Inflammatory macrophage (primary cell): ENCODE measurements at regions not wholly inside any gene's neighbourhood (a gene's known extent, or its start where the extent isn't known, plus 50 kb on each side); places are given as distances from the start of the nearest gene placed in this dataset.
"Not testable (repeated sequence)": the region's sequence is repeated elsewhere in the genome, so short reads cannot be mapped to it uniquely, and the experiment has no call there.

Experiments used
- DNase-seq, 2 donors: peaks; one replicate each; pipeline ENCODE4 v3.0.0-alpha.2; 2020 to 2022

DNA sequence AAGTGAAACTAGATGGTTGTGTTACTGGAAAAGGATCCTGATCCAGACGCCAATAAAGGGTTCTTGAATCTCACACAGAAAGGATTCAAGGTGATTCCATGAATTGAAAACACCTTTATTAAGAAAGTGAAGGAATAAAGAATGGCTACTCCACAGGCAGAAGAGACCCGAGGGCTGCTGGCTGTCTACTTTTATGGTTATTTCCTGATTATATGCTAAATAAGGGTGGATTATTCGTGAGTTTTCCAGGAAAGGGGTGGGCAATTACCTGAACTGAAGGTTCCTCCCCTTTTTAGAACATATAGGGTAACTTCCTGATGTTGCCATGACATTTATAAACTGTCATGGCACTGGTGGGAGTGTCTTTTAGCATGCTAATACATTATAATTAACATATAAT is 50.9 kb upstream of the WARS2 start:
- DNase-seq = no peak

DNA sequence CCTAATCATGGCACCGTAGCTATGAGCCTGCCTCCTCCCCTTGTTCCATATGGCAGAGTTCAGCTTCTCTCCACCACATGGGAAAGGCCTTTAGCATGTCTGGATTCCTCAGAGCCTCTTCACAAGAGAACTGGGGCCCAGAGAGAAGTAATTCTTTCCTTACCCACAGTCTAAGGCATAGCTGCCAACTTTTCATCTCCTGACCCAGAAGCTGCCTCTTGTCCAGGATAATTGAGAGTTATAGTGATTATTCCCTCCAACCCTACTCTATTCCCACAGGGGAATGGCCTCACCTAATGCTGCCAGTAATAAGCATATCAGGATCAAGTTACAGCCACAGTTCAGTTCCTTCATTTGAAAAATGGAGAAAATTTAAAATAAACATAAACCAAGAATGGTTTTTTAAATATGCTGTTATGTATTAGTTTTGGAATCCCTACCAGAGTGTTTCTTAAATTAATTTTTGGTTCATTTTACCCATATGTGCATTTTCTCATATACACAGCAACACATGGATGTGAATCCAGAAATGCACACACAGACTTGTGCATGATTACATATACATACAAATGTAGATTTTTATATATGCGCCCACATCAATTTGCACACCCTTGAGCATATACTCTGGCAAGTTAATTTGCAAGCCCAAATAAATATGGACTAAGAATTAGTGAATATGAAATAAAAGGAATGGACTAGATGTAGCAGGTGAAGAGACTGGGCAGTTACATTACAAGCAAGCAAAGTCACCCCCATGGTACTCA is 63.9 kb upstream of the WARS2 start:
- no peak for DNase-seq

DNA sequence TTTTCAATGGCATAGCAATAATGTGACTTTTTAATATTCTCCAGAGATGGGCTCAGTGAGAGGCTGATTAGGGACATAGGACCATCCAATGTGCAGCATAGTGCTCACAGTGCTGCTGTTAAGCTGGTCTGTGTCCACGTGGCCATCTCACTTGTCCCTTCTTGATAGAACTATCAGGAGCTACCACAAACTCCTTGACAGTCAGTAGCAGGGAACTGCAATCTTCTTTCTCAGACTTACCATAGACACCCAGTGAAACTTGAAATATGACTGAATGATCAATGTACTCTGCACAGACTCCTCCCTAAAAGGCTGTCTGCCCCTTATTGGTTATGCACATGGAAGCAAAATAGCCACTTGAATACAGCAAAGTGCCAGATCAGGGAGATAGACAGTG is 64.5 kb upstream of the WARS2 start:
- no peak for DNase-seq

DNA sequence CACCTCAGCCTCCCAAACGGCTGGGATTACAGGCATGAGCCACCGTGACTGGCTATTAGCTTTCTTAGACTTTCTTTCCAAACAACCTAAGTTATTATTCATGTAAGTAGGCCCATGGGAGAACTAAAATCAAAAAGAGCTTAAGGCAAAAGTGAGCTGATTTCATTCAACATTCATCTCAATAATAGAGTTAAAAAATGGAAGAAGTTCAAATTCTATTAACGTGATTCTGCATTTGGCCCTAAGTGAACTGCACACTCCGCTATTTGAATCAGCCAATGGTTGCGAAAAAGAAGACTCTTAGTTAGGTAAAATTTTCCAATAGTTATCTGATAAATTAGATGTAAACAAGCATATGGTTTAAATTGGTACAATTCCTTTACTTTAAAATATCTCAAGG is 68.6 kb upstream of the WARS2 start:
- no peak for DNase-seq

DNA sequence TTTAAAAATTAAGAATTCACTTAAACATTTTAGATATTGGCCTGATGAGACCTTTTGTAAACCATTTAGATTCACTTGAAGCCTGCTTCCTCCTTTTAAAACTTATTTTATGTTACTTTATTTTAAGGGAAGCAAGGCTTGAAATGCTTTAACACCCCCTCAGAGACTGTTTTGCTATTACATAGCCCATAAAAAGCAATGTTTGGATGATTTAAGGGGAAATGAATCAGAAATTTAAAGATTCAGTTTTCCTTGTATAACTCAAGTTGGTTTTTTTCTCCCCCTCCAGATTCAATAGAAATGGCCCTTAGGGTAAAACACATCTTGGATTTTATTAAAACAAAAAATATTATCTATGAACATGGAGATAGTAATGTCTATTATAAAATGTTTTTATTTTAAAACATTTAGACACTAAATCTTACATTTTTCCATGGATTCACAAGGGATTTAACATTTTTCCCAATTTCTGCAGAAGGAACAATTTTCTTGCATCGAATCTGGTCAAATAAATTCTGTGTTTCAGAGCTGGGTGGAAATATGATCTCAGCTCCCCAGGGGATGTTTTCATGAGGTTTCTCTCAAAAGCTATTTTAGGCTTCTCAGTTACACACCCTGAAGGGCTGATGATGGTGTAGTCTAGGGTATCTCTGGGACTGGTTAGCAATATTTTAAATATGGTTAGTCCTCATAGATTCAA is 69.3 kb upstream of the WARS2 start:
- no peak for DNase-seq

DNA sequence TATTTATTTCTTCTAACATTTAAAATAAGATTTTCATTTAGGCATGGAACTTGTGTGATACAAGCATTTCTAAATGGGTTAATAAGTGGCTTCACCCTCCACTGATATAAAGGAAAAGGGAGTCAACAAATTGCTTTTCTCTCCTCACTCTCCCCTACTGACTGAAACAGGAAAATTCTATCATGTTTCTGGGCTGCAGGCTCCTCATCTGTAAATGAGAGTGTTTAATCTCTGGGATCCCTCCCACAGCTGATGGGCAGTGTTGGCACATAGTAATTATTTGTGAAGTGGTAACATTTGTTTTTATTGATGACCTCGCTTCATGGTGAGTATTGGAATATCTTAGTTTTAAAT is 69.8 kb upstream of the WARS2 start:
- no peak for DNase-seq

DNA sequence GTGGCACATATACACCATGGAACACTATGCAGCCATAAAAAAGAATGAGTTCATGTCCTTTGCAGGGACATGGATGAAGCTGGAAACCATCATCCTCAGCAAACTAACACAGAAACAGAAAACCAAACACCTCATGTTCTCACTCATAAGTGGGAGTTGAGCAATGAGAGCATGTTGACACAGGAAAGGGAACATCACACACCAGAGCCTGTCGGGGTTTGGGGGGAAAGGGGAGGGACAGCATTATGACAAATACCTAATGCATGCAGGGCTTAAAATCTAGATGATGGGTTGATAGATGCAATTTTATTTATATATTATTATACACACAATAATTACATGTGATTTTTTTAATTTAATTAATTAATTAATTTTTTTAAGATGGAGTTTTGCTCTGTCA is 72.8 kb upstream of the WARS2 start:
- DNase-seq = not testable (repeated sequence)

DNA sequence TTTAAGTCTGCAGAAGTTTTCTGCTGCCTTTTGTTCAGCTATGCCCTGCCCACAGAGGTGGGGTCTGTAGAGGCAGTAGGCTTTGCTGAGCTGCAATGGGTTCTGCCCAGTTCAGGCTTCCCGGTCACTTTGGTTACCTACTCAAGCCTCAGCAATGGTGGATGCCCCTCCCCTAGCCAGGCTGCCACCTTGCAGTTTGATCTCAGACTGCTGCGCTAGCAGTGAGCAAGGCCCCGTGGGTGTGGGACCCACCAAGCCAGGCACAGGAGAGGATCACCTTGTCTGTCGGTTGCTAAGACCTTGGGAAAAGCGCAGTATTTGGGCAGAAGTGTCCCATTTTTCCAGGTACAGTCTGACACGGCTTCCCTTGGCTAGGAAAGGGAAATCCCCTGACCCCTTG is 74.5 kb upstream of the WARS2 start:
- not testable (repeated sequence) for DNase-seq

DNA sequence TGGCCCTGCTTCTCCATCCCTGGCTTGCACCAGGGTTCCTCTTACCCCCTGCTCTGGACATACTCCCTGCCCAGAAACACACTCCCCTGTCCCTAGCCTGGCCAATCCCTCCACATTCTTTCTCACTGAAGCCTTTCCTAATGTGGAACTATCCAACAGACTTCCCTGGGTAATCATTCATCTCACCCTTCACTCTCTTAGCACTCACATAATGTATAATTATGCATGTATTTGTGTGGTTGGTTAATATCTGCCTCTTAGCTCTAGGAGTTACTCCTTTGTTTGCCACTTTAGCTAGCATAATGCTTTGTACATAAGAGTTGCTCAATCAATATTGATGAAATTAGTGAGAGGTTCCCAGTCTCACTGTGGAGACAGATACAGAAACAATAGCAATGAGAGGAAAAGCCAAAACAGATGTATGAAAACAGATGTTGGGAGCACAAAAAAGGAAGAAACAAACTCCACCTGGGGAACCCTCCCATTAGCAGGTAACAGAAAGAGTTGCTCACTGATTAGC is 76.9 kb upstream of the WARS2 start:
- no peak for DNase-seq

DNA sequence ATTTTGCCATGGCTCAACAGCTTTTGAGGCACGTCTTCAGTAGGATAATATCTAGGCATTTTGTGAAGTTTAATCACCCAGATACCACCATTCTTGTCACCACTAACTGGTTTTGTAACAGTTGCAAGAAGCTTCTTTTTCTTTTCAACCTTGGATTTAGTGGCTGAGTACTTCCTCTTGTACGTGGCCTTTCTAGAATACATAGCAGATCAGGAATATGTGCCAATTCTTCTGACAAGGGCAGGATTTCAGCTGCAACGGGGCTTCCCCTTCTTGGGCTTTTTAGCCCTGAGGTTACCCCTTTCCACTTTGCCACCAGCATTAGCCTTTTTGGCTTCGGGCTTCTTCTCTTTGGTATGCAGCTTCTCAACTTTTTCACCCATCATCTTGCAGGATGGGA is 79.3 kb upstream of the WARS2 start:
- DNase-seq = peak; percentile 2 to 5

DNA sequence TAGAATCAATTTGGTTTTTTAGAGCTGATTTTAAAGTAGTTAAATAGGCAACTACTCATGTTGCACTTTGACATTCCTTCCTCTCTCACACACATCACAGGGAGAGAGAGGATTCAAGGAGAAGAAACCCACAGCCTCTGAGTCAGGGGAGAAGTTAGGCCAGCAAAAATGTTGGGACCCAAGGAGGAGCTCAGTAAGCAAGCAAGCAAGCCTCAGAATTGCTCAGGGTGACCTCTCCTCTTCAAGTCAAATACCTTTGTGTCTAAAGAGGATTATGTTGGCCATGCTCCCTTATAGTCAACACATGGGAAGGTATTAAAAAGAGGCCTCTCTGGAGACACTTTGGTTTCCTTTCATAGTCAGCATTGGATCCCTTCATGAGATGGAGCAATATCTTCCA is 80.5 kb upstream of the WARS2 start:
- DNase-seq = no peak

DNA sequence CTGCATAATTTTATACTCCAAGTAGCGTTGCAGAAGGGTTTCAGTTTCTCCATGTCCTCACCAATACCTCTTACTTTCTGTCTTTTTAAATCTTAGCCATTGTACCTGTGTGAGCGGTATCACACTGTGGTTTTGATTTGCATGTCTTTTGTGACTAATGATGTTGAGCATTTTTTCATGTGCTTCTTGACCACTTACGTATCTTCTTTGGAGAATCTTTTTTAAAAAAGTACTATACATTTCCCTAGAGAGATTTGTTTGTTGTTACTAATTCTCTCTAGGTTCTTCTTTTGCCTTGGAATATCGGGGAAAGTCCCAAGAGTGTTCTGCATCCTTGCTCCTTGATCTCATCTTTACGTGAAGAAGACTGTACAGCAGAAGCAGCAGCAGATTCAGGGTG is 81.8 kb upstream of the WARS2 start:
- DNase-seq = no peak

DNA sequence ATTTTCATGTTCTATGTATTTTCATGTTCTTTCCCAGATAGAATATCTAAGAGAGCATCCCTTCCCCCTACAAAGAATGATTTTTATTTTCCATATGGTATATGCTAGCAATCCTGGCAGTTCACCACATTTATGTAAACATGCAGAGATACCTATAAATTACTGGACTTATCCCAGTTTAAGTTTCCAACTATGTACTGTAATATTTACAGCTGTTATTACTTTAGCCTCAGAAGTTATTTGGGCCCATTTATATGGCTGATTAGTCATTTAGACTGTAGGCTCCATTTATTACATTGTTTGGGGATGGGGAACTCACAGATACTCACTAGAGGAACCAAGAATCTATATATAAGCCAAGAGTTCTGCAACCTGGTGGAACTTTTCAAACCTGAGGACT is 84.8 kb upstream of the WARS2 start:
- DNase-seq = no peak

DNA sequence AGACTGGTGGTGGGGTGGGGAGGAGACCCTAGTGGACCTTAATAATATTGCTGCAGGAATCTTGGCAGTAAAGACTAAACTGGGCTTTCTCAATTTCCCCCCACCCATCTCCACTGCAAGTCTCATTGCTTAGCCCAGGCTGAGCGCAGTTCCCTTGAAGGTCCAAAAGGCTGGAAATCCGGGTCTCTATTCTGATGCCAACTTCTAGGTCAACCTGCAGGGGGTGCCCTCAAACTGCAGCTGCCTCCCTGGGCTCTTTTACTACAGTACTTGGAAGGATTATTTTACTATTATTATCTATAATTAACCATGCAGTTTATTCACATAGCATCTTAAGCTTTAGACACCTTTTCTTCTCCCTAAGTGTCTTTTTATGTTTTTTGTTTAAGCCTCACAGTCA is 85.4 kb upstream of the WARS2 start:
- DNase-seq = no peak

DNA sequence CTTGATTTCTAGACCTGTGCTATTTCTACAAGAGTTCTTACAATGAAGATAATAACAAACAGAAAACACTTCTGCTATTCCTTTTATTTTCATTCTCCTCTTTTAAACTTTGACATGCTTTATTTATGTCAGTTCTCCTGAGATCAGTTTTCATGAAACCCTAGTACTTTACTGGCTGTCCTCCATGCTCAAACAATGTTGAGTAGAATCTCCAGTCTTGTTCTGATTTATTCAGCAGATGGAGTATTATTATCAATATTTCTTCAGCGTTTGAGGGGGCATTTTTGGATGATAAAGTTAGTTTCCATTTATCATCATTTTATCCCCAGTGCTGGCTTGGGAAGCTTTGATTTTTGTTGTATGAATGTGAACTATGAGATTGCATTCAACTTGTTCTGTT is 85.9 kb upstream of the WARS2 start:
- no peak for DNase-seq

DNA sequence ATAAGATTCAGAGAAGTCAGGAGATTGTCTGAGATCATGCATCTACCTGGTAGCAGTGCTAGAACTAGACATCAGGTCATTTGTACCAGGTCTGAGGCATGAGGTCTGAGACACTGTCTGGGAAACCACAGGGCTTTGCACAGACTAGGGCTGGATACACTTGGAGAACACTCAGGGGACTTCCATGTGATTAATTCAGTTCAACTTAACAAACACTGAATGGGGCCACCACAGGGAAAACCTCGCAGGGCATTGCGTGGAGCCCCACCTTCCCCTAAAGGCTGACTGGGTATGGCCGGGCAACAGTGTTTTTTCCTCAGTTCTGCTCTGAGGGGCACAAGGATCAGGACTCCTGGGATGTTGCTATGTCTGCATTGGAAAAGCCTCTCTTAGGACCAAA is 86.5 kb upstream of the WARS2 start:
- no peak for DNase-seq

DNA sequence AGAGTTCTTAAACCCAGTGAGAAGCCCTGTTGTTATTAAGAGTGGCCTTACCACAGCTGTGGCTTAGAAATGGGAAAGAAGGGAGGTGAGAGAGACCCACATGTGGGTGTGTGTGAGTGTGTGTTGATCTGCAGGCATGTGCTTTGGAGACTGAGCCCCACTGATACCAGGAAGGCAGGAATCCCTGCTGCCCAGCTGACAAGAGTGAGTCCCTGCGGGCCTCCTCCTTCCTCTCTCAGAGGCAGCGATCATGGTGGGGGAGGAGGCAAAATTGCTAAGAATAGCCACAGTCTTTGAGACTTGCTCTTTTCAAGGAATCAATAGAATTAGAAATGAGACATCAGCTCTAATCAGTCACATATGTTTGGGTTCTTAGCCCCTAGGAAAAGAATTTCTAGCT is 87.0 kb upstream of the WARS2 start:
- DNase-seq = no peak

DNA sequence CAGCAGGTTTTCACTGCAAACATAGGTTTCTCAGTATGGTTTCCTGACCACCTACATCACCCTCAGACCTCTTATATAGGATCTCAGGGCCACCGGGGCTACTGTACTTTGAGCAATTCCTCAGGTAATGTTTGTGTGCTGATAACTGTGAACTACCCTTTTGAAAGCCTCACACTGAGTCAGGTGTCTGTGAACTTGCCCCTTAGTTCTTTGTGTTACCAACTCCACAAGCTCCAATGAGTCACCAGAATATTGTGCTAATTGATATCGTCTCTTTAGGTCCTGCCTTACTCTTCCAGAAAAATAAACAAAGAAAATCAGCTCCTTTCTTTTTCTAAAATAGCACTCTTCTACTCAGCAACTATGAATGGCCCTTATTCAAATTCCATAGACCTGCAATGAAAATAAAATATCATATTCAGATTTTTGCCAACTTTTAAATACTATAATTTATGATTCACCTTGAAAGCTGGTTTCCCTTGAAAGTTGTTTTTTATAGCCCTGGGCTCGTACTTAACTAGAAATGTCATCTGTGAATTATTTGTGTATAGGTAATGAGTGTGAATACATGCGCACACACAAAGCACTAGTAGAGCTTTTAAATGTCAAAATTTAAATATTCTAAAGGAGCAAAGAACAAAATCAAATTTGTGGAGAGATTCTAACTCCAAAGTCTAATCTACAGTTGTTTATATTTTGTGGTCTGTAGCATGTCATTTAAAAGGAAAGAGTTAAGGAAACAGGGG is 88.1 kb upstream of the WARS2 start:
- DNase-seq = no peak

DNA sequence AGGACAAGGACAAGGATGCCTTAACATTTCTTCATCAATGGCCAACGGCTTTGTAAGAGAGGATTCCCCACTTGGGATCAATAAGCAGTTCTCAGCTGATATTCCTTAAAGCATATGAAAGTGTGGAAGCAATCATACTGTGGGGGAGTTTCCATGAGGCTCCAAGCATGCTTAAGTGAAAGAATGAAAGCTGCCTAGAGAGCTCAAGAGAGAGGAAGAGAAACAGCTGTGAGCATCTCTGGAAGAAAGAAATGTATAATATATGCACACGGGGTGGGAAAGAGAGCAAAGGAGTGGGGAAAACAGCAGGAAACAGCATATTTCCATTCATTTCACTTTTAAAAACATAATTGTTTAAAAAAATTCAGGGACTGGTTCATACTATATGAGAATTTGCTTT is 94.7 kb upstream of the WARS2 start:
- DNase-seq = no peak

DNA sequence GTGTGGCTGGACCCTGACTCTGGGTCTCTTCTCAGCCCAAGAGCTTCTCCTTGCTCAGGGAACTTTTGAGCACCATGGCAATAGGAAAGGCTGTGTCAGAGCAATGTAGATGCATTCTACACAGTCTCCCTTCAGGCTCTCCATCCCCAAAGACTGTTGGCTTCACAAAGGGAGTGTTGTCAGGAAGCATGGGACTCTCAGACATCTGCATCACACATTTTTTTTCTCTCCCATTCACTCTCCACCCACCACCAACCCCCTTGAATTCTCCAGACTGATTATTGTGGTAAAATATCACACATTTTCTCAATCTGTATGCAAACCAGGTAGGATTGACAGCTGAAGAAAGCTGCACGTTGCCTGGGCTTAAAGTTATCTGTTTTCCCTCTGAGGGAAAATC is 105.4 kb upstream of the WARS2 start:
- no peak for DNase-seq

DNA sequence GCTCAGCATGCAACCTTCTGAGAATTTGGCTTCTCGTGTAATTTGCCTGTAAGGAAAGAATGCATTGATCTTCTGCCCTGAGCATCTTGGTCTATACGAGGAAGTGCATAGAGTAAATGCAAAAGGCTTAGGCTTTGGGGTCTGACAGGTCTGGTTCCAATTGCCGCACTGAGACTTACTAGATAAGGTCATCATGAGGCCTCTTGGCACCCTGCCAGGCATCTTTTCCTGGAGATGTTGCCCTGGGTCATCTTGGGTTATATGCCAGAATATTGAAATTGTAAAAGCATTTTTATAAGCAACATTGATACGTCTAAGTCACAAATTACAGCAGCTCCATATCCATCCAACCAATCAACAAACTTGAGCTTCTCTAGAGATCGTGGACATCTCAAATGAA is 108.8 kb upstream of the WARS2 start:
- no peak for DNase-seq

DNA sequence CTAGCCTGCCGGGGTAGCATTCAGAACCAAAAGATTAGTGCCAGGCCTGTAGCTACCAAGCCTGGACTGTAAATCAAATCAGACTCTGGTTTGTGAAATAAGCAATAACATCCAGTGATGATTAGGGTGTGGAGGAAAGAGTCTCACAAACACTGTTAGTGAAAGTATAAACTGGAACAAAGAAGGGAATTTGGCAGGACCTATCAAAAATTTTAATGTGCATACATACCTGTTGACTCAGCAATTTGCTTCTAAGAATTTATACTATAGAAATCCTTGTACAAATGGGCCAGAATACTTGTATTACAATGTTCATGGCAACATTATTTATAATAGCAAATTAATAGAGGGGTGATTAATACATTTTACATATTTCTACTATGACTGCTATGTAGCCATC is 109.8 kb upstream of the WARS2 start:
- no peak for DNase-seq

DNA sequence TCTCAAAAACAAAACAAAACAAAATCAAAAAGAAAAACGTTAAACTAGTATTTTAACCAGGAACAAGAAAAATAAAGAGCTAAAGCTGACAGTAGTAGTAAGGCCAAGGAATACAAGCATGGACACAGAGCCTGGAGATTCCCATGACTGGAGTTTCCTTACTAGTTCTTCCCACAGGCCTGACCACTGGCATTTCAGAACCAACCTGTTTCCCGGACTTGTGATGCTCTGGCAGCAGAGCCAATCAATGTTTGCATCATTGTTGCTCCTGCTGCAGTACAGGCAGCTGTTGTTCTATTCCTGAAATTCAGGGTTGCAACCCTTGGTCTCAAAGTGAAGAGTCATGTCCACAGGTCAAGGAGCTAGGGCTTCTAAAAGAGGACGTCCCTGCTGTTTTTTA is 111.3 kb upstream of the WARS2 start:
- no peak for DNase-seq

DNA sequence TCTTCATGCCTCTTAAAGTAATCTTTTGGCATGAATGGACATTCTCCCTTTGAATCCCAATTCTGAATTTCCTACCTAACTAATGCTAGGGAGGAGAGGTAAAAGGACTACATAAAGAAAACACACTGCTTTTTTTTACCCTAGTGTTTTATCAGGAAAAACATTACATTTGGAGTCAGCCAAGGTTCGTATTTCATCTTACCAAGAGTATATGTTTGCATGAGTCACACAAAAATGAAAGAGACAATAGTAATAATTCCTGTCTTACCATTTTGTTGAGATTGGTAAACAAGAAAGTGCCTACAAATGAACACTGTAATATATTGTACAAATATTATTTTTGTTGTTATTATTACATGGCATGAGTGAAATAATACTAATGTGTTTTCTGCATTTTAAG is 112.9 kb upstream of the WARS2 start:
- no peak for DNase-seq
